H1 (cell line): ENCODE measurements at regions not wholly inside any gene's neighbourhood (a gene's known extent, or its start where the extent isn't known, plus 50 kb on each side); places are given as distances from the start of the nearest gene placed in this dataset.

Source experiments
- CTCF ChIA-PET: fragments of 300-600 bp; sonication (Branson Sonifier 250); formaldehyde crosslinking; loops from one replicate; lab custom pipeline; 2021; ENCODE audit not compliant: partially characterized antibody; lab: Charles Lee
- POLR2A ChIA-PET: fragments of 300-600 bp; sonication (Branson Sonifier 250); formaldehyde crosslinking; loops from one replicate; lab custom pipeline; 2021; ENCODE audit warnings: inconsistent platforms; ENCODE audit not compliant: partially characterized antibody; lab: Charles Lee
- DNase-seq, 2 experiments: peaks; one replicate each; pipeline versions ENCODE4 v3.0.0 to v3.0.0-alpha.2; 2010 to 2022; ENCODE audit warnings: low spot score in 2 of 2, low read depth in 1 of 2, mixed read lengths in 1 of 2
- FAIRE-seq: peaks from 2 replicates; lab custom pipeline; 2011; peaks lifted over from hg19 to GRCh38; lab: Jason Lieb, UNC
- H2AFZ ChIP-seq: 2 replicates; pipeline ENCODE4 v1.8.1; 2012; ENCODE audit warnings: low read length, inconsistent platforms
- H2AK5ac ChIP-seq: 2 replicates; pipeline ENCODE4 v1.6.1; 2013; ENCODE audit warnings: low read depth, low read length
- H2BK120ac ChIP-seq: replicated peaks from 2 replicates; pipeline ENCODE3; 2013; ENCODE audit warnings: low read depth, low read length, inconsistent platforms
- H2BK12ac ChIP-seq: 2 replicates; pipeline ENCODE4 v1.6.1; 2013; ENCODE audit warnings: low read depth, low read length
- H2BK15ac ChIP-seq: 2 replicates; pipeline ENCODE4 v1.6.1; 2013; ENCODE audit warnings: low read length
- H2BK20ac ChIP-seq: 2 replicates; pipeline ENCODE4 v1.6.1; 2013; ENCODE audit warnings: low read length
- H2BK5ac ChIP-seq: 2 replicates; pipeline ENCODE4 v1.6.1; 2013; ENCODE audit warnings: low read depth, low read length
- H3K14ac ChIP-seq: 2 replicates; pipeline ENCODE4 v1.6.1; 2013; ENCODE audit warnings: inconsistent platforms; ENCODE audit not compliant: insufficient read length
- H3K18ac ChIP-seq: 2 replicates; pipeline ENCODE4 v1.6.1; 2013; ENCODE audit warnings: low read length; ENCODE audit errors: extremely low read depth
- H3K23ac ChIP-seq: 2 replicates; pipeline ENCODE4 v1.6.1; 2013; ENCODE audit warnings: inconsistent platforms; ENCODE audit not compliant: insufficient read length
- H3K23me2 ChIP-seq: 2 replicates; pipeline ENCODE4 v1.6.1; 2013; ENCODE audit warnings: low read depth, low read length
- H3K27ac ChIP-seq: 2 replicates; pipeline ENCODE4 v1.6.1; 2011; ENCODE audit warnings: low read depth, low read length, inconsistent platforms
- H3K27me3 ChIP-seq, 4 experiments: replicated peaks in 1 of 4; 1 replicate in 1 of 4; 2 replicates in 3 of 4; pipeline versions ENCODE4 v1.6.1 to v1.8.1; 2011 to 2013; ENCODE audit warnings: low read length in 3 of 4, mild to moderate bottlenecking in 3 of 4, inconsistent platforms in 2 of 4, mixed read lengths in 2 of 4, moderate library complexity in 1 of 4; ENCODE audit not compliant: control insufficient read depth in 3 of 4, insufficient read depth in 3 of 4; ENCODE audit errors: extremely low read depth in 1 of 4
- H3K36me3 ChIP-seq, 4 experiments: 2 replicates each; pipeline versions ENCODE4 v1.6.1 to v1.8.1; 2011 to 2013; ENCODE audit warnings: mild to moderate bottlenecking in 4 of 4, low read length in 3 of 4, moderate library complexity in 2 of 4, control low read depth in 1 of 4, inconsistent platforms in 1 of 4; ENCODE audit not compliant: insufficient read depth in 4 of 4, control insufficient read depth in 2 of 4
- H3K4ac ChIP-seq: replicated peaks from 2 replicates; pipeline ENCODE3; 2013; ENCODE audit warnings: low read length, low read depth, mixed read lengths, inconsistent platforms; ENCODE audit not compliant: insufficient read length
- H3K4me1 ChIP-seq, 4 experiments: replicated peaks in 1 of 4; 1 replicate in 1 of 4; 2 replicates in 3 of 4; pipeline versions ENCODE4 v1.6.1 to v1.8.1; 2011 to 2013; ENCODE audit warnings: low read length in 3 of 4, inconsistent platforms in 2 of 4, mixed read lengths in 1 of 4; ENCODE audit not compliant: insufficient read depth in 4 of 4, control insufficient read depth in 3 of 4
- H3K4me2 ChIP-seq, 2 experiments: 2 replicates each; pipeline versions ENCODE4 v1.6.1 to v1.8.1; 2011 to 2013; ENCODE audit warnings: low read depth in 2 of 2, low read length in 2 of 2, control low read depth in 1 of 2, inconsistent platforms in 1 of 2, mild to moderate bottlenecking in 1 of 2; ENCODE audit not compliant: insufficient read depth in 1 of 2
- H3K4me3 ChIP-seq, 4 experiments: fragments of 200-600, 300-600 bp in 1 of 4; sonication (generic), shearing (Covaris generic), sonication (Bioruptor Twin) in 1 of 4; 2 replicates each; pipeline versions ENCODE4 v1.5.1 to v1.8.1; 2011 to 2016; ENCODE audit warnings: low read length in 4 of 4, low read depth in 3 of 4, control low read depth in 2 of 4, inconsistent platforms in 2 of 4, mild to moderate bottlenecking in 2 of 4, mixed read lengths in 1 of 4, moderate library complexity in 1 of 4; ENCODE audit not compliant: insufficient read depth in 2 of 4; ENCODE audit errors: extremely low read depth in 1 of 4
- H3K56ac ChIP-seq: replicated peaks from 2 replicates; pipeline ENCODE3; 2013; ENCODE audit warnings: low read depth, mild to moderate bottlenecking, mixed read lengths, low read length, inconsistent platforms; ENCODE audit not compliant: insufficient read length
- H3K79me1 ChIP-seq: 2 replicates; pipeline ENCODE4 v1.6.1; 2013; ENCODE audit warnings: low read depth, low read length, control low read depth
- H3K79me2 ChIP-seq, 2 experiments: 2 replicates each; pipeline versions ENCODE4 v1.6.1 to v1.8.1; 2012 to 2013; ENCODE audit warnings: low read length in 2 of 2, mild to moderate bottlenecking in 2 of 2, inconsistent platforms in 1 of 2; ENCODE audit not compliant: insufficient read depth in 2 of 2, control insufficient read depth in 1 of 2
- H3K9ac ChIP-seq, 4 experiments: replicated peaks in 1 of 4; 1 replicate in 1 of 4; 2 replicates in 3 of 4; pipeline versions ENCODE4 v1.6.1 to v1.8.1; 2011 to 2013; ENCODE audit warnings: low read depth in 3 of 4, low read length in 3 of 4, control low read depth in 2 of 4, mild to moderate bottlenecking in 2 of 4, moderate library complexity in 2 of 4, inconsistent platforms in 1 of 4; ENCODE audit errors: extremely low read depth in 1 of 4
- H3K9me3 ChIP-seq, 2 experiments: 2 replicates each; pipeline versions ENCODE4 v1.6.1 to v1.8.1; 2012 to 2013; ENCODE audit warnings: mild to moderate bottlenecking in 2 of 2, moderate library complexity in 2 of 2, control low read depth in 1 of 2, inconsistent platforms in 1 of 2, low read depth in 1 of 2, low read length in 1 of 2, mixed read lengths in 1 of 2; ENCODE audit not compliant: insufficient read depth in 2 of 2
- H4K20me1 ChIP-seq, 2 experiments: replicated peaks in 1 of 2; 2 replicates each; pipeline versions ENCODE3 to v1.8.1; 2011 to 2013; ENCODE audit warnings: inconsistent platforms in 2 of 2, low read length in 2 of 2, mild to moderate bottlenecking in 1 of 2; ENCODE audit not compliant: insufficient read depth in 2 of 2, control insufficient read depth in 1 of 2
- H4K5ac ChIP-seq: 2 replicates; pipeline ENCODE4 v1.6.1; 2013; ENCODE audit warnings: low read length, low read depth, mixed read lengths, inconsistent platforms; ENCODE audit not compliant: insufficient read length
- H4K8ac ChIP-seq: 2 replicates; pipeline ENCODE4 v1.8.0; 2013; ENCODE audit warnings: mild to moderate bottlenecking, moderate library complexity, low read length, inconsistent platforms; ENCODE audit not compliant: insufficient read depth; ENCODE audit errors: extremely low read depth
- H4K91ac ChIP-seq: replicated peaks from 2 replicates; pipeline ENCODE3; 2013; ENCODE audit warnings: low read length, mixed read lengths, inconsistent platforms; ENCODE audit not compliant: insufficient read length
- ATF3 ChIP-seq: IDR thresholded peaks from 2 replicates; pipeline ENCODE4 v1.6.1; 2011; ENCODE audit warnings: low read depth, mild to moderate bottlenecking, low read length; ENCODE audit not compliant: insufficient read depth
- GTF2F1 ChIP-seq: IDR thresholded peaks from 2 replicates; pipeline ENCODE4 v1.6.1; 2012; ENCODE audit warnings: low read depth, low read length, improper control_type of control experiment, borderline replicate concordance
- TCF12 ChIP-seq: IDR thresholded peaks from 2 replicates; pipeline ENCODE4 v1.6.1; 2011; ENCODE audit warnings: low read depth, mild to moderate bottlenecking, low read length
- WGBS, 2 experiments: shearing (Covaris generic) in 1 of 2; methylation state at CpG; one replicate each; pipeline versions ENCODE4 v1.1.6 to v1.1.7; 2013 to 2015; ENCODE audit warnings: low lambda C conversion rate in 2 of 2, mixed read lengths in 2 of 2, inconsistent platforms in 1 of 2, low coverage in 1 of 2, missing lambda C conversion rate in 1 of 2; ENCODE audit not compliant: insufficient replicate concordance in 2 of 2, insufficient coverage in 1 of 2, insufficient read length in 1 of 2; ENCODE audit errors: extremely low coverage in 1 of 2, missing lambda C conversion rate in 1 of 2; 5-methylcytosine and 5-hydroxymethylcytosine counted together

GRCh38 chr7:142539901-142540300 lies 209.4 kb upstream of the PRSS1 start:
- no peaks in the 10 kb centered on the region for H3K79me2 ChIP-seq
- no peaks in the 10 kb centered on the region for H3K36me3 ChIP-seq
- peaks cover 0 to 2% (median 0%) of the 10 kb centered on the region in 4 experiments; a peak in 1 of 7 replicates for H3K4me1 ChIP-seq
- no peak overlapping the region for H2BK12ac ChIP-seq
- no peak overlapping the region for H2BK20ac ChIP-seq
- ChIA-PET CTCF (interaction anchor here (1.0 to 5.9 kb wide), 8 partner anchors 14 to 48 kb away, joined by 3 to 75 read pairs (median 5); no protein-coding TSS in a partner anchor), POLR2A (no interaction called here)
- WGBS, 2 experiments = 90% methylated on average over 1 of the region's 1 CpG; no CpG with 5 or more reads in 1 of the 2 experiments
- no peaks in the 10 kb centered on the region for H3K23me2 ChIP-seq
- H3K27me3 ChIP-seq = no peaks in the 10 kb centered on the region; a peak in 1 of 7 replicates
- no peak overlapping the region for H4K5ac ChIP-seq
- no peak overlapping the region for H3K4me2 ChIP-seq
- FAIRE-seq (no peak), DNase-seq (no peak)
- no peak overlapping the region for H4K8ac ChIP-seq
- H3K23ac ChIP-seq = no peak overlapping the region
- no peak overlapping the region for H2BK5ac ChIP-seq
- no peak overlapping the region for H3K18ac ChIP-seq
- H3K4ac ChIP-seq = no peak overlapping the region
- no peak overlapping the region for H2BK120ac ChIP-seq
- no peaks in the 10 kb centered on the region for H3K79me1 ChIP-seq
- H4K91ac ChIP-seq = no peak overlapping the region
- H3K9ac ChIP-seq = no peak overlapping the region
- H2AFZ ChIP-seq = no peak overlapping the region
- H3K56ac ChIP-seq = no peak overlapping the region
- H3K4me3 ChIP-seq = no peak overlapping the region
- H3K27ac ChIP-seq = no peak overlapping the region
- H2AK5ac ChIP-seq = no peak overlapping the region
- H2BK15ac ChIP-seq = no peak overlapping the region
- no peak for TF ChIP-seq GTF2F1
- no peak for TF ChIP-seq TCF12
- no peak for TF ChIP-seq ATF3
- H3K14ac ChIP-seq = no peak overlapping the region
- H3K9me3 ChIP-seq = no peaks in the 10 kb centered on the region
- H4K20me1 ChIP-seq = no peaks in the 10 kb centered on the region
